Fibroblast of mammary gland (primary cell): ENCODE measurements at regions not wholly inside any gene's neighbourhood (a gene's known extent, or its start where the extent isn't known, plus 50 kb on each side); places are given as distances from the start of the nearest gene placed in this dataset.

Experiments used
- DNase-seq: peaks from one replicate; pipeline ENCODE4 v3.0.0-alpha.2; 2010; ENCODE audit warnings: low read depth
- H3K4me3 ChIP-seq: 2 replicates; pipeline ENCODE4 v1.5.1; 2011; ENCODE audit warnings: low read depth, mild to moderate bottlenecking, low read length, moderate library complexity; ENCODE audit not compliant: control insufficient read depth
- CTCF ChIP-seq: conservative IDR thresholded peaks from 2 replicates; pipeline ENCODE4 v1.5.1; 2011; ENCODE audit warnings: low read depth, low read length, inconsistent platforms; ENCODE audit not compliant: control insufficient read depth, insufficient read depth

DNA sequence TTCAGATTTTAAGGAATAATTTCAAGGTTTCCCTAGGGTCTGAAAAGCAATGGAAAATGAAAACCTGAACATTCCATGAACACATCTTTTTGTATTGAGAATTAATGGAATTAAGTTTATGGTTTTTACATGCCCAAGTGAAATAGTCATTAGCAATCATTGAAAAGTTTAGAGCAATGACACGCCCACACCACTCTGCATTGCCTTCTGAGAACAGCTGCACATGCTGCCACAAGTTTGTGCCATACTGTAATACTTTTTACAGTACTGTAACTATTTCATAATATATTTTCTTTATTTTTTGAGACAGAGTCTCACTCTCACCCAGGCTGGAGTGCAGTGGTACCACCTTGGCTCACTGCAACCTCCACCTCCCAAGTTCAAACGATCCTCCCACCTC, 345.2 kb upstream of the PMFBP1 start:
- H3K4me3 ChIP-seq: no peak overlapping the region
- DNase-seq: no peak
- TF ChIP-seq CTCF: no peak

DNA sequence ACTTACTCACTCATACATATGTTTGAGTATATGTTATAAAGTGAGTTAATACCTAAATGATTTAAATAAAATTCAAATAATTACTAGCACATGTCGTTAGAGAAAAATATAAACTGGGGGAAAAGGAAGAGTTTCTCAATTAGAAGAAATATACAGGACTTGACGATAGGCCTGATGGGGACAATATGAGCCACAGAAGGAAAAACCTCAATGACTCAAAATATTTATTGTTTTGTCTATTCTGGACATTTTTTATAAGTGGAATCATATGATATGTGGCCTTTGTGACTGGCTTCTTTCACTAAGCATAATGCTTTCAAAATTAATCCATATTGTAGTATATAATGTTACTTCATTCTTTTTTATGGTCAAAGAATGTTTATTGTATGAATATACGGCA, 339.2 kb upstream of the PMFBP1 start:
- no peak for TF ChIP-seq CTCF
- no peak for DNase-seq
- H3K4me3 ChIP-seq: no peak overlapping the region

DNA sequence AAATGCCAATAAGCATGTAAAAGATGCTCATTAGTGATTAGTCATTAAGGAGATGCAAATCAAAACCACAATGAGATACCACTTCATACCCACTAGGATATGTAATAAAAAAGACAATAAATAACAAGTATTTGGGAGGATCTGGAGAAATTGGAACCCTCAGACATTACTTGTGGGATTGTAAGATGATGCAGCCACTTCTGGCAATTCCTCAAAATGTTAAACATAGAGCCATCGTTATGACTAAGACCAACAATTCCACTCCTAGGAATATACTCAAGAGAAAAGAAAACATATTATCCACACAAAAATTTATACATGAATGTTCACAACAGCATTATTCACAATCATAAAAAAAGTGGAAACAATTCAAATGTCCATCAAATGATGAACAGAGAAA, 336.2 kb upstream of the PMFBP1 start:
- DNase-seq: peak; percentile 56
- no peak overlapping the region for H3K4me3 ChIP-seq
- TF ChIP-seq CTCF: no peak

DNA sequence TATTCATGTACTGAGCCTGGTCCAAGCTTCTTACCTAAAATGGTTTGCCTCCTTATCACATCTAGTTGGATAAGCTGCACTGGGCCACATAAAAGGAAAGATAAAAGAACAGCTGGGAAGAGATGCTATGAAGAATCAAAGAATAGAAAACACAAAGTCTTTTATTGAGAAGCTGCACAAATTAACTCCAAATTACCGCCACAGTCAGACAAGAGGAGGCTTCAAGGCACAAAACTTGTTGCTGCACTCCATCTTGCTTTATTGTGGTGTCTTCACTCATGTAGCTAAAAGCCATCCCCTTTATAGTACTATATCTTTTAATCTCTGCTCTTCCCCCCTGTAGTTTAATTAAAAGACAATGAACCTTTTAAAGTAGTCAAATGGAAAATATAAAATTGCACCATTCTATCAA, 330.6 kb upstream of the PMFBP1 start:
- no peak for TF ChIP-seq CTCF
- no peak overlapping the region for H3K4me3 ChIP-seq
- DNase-seq: no peak

GRCh38 chr16:72501739-72502593, 330.0 kb upstream of the PMFBP1 start:
- DNase-seq: peak; percentile 78
- TF ChIP-seq CTCF: peak; percentile 95
- H3K4me3 ChIP-seq: no peak overlapping the region

- TF ChIP-seq CTCF: no peak
- H3K4me3 ChIP-seq: no peak overlapping the region
- DNase-seq: no peak
These were observed 328.6 kb upstream of the PMFBP1 start for GRCh38 chr16:72500545-72500944.

- peak; percentile 52 for DNase-seq
- TF ChIP-seq CTCF: no peak
These were observed 321.9 kb upstream of the PMFBP1 start for GRCh38 chr16:72493716-72494415.

More at GRCh38 chr16:72493716-72494415, 321.9 kb upstream of the PMFBP1 start:
- H3K4me3 ChIP-seq: no peak overlapping the region
